Endodermal cell (in vitro differentiated cells): ENCODE measurements at regions not wholly inside any gene's neighbourhood (a gene's known extent, or its start where the extent isn't known, plus 50 kb on each side); places are given as distances from the start of the nearest gene placed in this dataset.
A peak's percentile ranks its signal among the peaks of the same experiment; 100 is the strongest.

Experiments used
- DNase-seq: peaks from one replicate; pipeline ENCODE4 v3.0.0-alpha.2; 2017
- H3K27ac ChIP-seq: 2 replicates; pipeline ENCODE4 v1.5.1; 2013; ENCODE audit warnings: mild to moderate bottlenecking, low read depth, low read length, moderate library complexity
- H3K27me3 ChIP-seq: 2 replicates; pipeline ENCODE4 v1.6.1; 2013; ENCODE audit warnings: mild to moderate bottlenecking, low read length, moderate library complexity; ENCODE audit not compliant: insufficient read depth, control insufficient read depth, poor library complexity, severe bottlenecking
- H3K36me3 ChIP-seq: 2 replicates; pipeline ENCODE4 v1.7.0; 2013; ENCODE audit warnings: mild to moderate bottlenecking, low read length, moderate library complexity; ENCODE audit not compliant: control insufficient read depth, insufficient read depth
- H3K4me1 ChIP-seq: one replicate; pipeline ENCODE4 v1.7.0; 2013; ENCODE audit warnings: low read length; ENCODE audit not compliant: control insufficient read depth, insufficient read depth
- H3K4me3 ChIP-seq: 2 replicates; pipeline ENCODE4 v1.5.1; 2013; ENCODE audit warnings: mild to moderate bottlenecking, low read length, moderate library complexity
- H3K9ac ChIP-seq: 2 replicates; pipeline ENCODE4 v1.6.1; 2013; ENCODE audit warnings: mild to moderate bottlenecking, low read length, moderate library complexity; ENCODE audit not compliant: poor library complexity, severe bottlenecking; ENCODE audit errors: extremely low read depth
- H3K9me3 ChIP-seq: 2 replicates; pipeline ENCODE4 v1.6.1; 2013; ENCODE audit warnings: mild to moderate bottlenecking, low read length, moderate library complexity; ENCODE audit not compliant: control insufficient read depth
- H3K27ac Mint-ChIP-seq: 2 replicates; pipeline ENCODE4 v1.8.0; 2020; ENCODE audit warnings: mixed read lengths
- H3K27me3 Mint-ChIP-seq: 2 replicates; pipeline ENCODE4 v1.8.0; 2021; ENCODE audit warnings: mild to moderate bottlenecking, mixed read lengths; ENCODE audit not compliant: insufficient read depth
- H3K36me3 Mint-ChIP-seq: 2 replicates; pipeline ENCODE4 v1.8.0; 2020; ENCODE audit warnings: low read depth, mixed read lengths
- H3K4me1 Mint-ChIP-seq: 2 replicates; pipeline ENCODE4 v1.8.0; 2020; ENCODE audit warnings: mixed read lengths
- H3K4me3 Mint-ChIP-seq: 2 replicates; pipeline ENCODE4 v1.8.0; 2020; ENCODE audit warnings: mild to moderate bottlenecking, moderate library complexity, mixed read lengths
- H3K9me3 Mint-ChIP-seq: 2 replicates; pipeline ENCODE4 v1.8.0; 2020; ENCODE audit warnings: mild to moderate bottlenecking, mixed read lengths
- CTCF ChIP-seq: fragments of 200-600 bp; sonication (generic); conservative IDR thresholded peaks from 2 replicates; pipeline ENCODE4 v1.5.0; 2021; ENCODE audit warnings: antibody characterized with exemption, mild to moderate bottlenecking
- WGBS, 2 experiments: methylation state at CpG; one replicate each; pipeline versions ENCODE4 v1.1.5 to v1.1.7; 2013; ENCODE audit warnings: missing lambda C conversion rate in 2 of 2, mixed read lengths in 1 of 2; ENCODE audit not compliant: insufficient coverage in 1 of 2, insufficient read length in 1 of 2; 5-methylcytosine and 5-hydroxymethylcytosine counted together

GRCh38 chr2:16104315-16104948 is 164.1 kb downstream of the MYCN start:
- H3K4me3 ChIP-seq, result no peak overlapping the region
- Mint-ChIP-seq H3K4me1 (peaks cover 67% of the 10 kb centered on the region), H3K27me3 (no peaks in the 10 kb centered on the region), H3K36me3 (no peaks in the 10 kb centered on the region), H3K4me3 (peak overlapping the region; percentile 54), H3K9me3 (no peaks in the 10 kb centered on the region), H3K27ac (peak overlapping the region; percentile 89)
- no peak for DNase-seq
- TF ChIP-seq CTCF, result no peak
- no peaks in the 10 kb centered on the region for H3K27me3 ChIP-seq
- no peaks in the 10 kb centered on the region for H3K9me3 ChIP-seq
- H3K27ac ChIP-seq, result peak overlapping the region; percentile 20
- peak overlapping the region; percentile 37 for H3K9ac ChIP-seq
- peaks cover 22% of the 10 kb centered on the region for H3K4me1 ChIP-seq
- H3K36me3 ChIP-seq, result no peaks in the 10 kb centered on the region
- 42 to 54% methylated on average over 5 to 6 of the region's 6 CpGs for WGBS, 2 experiments

- H3K4me1 ChIP-seq, result peaks cover 22% of the 10 kb centered on the region
Observed at GRCh38 chr2:16103614-16104314, 163.4 kb downstream of the MYCN start.

GRCh38 chr2:16102976-16103380 is 162.6 kb downstream of the MYCN start:
- 31 to 44% methylated on average over 15 to 16 of the region's 16 CpGs for WGBS, 2 experiments
- H3K4me1 ChIP-seq, result peaks cover 22% of the 10 kb centered on the region
- DNase-seq, result no peak
- H3K27me3 ChIP-seq, result no peaks in the 10 kb centered on the region
- Mint-ChIP-seq H3K4me1 (peaks cover 67% of the 10 kb centered on the region), H3K27ac (peak overlapping the region; percentile 95), H3K4me3 (peak overlapping the region; percentile 54), H3K36me3 (no peaks in the 10 kb centered on the region), H3K27me3 (no peaks in the 10 kb centered on the region), H3K9me3 (no peaks in the 10 kb centered on the region)
- no peak overlapping the region for H3K4me3 ChIP-seq
- H3K9me3 ChIP-seq, result no peaks in the 10 kb centered on the region
- H3K9ac ChIP-seq, result no peak overlapping the region
- no peak overlapping the region for H3K27ac ChIP-seq
- TF ChIP-seq CTCF, result no peak
- H3K36me3 ChIP-seq, result no peaks in the 10 kb centered on the region

More at GRCh38 chr2:16103614-16104314, 163.4 kb downstream of the MYCN start:
- peak overlapping the region; percentile 54 for H3K4me3 Mint-ChIP-seq
- Histone ChIP-seq H3K36me3 (no peaks in the 10 kb centered on the region), H3K9me3 (no peaks in the 10 kb centered on the region), H3K9ac (no peak overlapping the region), H3K4me3 (no peak overlapping the region), H3K27me3 (no peaks in the 10 kb centered on the region), H3K27ac (peak overlapping the region; percentile 4)
- H3K4me1 Mint-ChIP-seq, result peaks cover 67% of the 10 kb centered on the region
- no peak for TF ChIP-seq CTCF
- no peaks in the 10 kb centered on the region for H3K27me3 Mint-ChIP-seq
- no peaks in the 10 kb centered on the region for H3K36me3 Mint-ChIP-seq
- DNase-seq, result peak; percentile 68
- WGBS, 2 experiments, result 69 to 79% methylated on average over 6 to 12 of the region's 12 CpGs
- H3K9me3 Mint-ChIP-seq, result no peaks in the 10 kb centered on the region
- H3K27ac Mint-ChIP-seq, result peak overlapping the region; percentile 89
